Globus pallidus (tissue), 1 donor: ENCODE measurements at regions not wholly inside any gene's neighbourhood (a gene's known extent, or its start where the extent isn't known, plus 50 kb on each side); places are given as distances from the start of the nearest gene placed in this dataset.

Experiments used
- DNase-seq: peaks from one replicate; pipeline ENCODE4 v3.0.0-alpha.2; 2015; ENCODE audit warnings: low spot score

- peak; percentile 11 for DNase-seq
These were observed 1158.5 kb downstream of the PCDH9 start for GRCh38 chr13:66071608-66072007.

GRCh38 chr13:66071029-66071428 lies 1159.1 kb downstream of the PCDH9 start:
- peak; percentile 2 for DNase-seq

DNA sequence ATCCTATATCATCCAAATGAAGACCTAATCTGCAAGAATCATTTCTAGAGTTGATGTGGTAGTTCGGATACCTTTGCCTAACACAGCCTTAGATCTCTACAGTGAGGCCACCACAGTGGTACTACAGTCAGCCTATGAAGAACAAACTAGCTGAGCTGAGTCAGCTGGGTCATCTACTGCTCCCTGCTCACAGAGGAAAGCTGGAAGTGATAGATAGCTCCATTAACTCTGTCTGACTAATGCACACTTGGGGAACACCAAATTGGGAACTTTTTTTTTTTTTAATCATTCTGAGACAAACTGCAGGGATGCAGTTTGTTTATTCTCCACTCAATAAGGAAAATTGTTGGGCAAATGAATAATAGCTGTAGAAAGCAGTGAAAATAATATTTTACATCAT lies 1160.6 kb downstream of the PCDH9 start:
- no peak for DNase-seq

DNA sequence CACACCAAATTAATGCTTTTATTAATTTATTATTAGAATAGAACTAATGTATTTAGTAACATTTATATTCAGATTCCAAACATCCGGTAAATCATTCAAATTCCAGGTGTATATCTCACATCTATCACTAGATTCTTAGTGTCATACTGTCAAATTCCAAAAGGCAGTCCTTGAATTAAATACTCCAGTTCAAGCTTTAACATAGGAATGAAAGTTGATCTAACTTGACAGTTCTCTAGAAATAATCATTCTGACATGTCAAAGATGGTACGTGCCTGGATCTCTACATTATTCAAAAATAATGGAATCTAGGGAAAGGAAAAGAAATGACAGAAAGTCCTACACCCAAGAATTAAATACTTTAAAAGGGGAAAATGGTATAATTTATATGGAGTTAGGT lies 1161.5 kb downstream of the PCDH9 start:
- DNase-seq = no peak

GRCh38 chr13:66048888-66049287 lies 1181.2 kb downstream of the PCDH9 start:
- DNase-seq = no peak

- no peak for DNase-seq
These were observed 1189.6 kb downstream of the PCDH9 start for GRCh38 chr13:66040506-66040905.

- no peak for DNase-seq
These were observed 1193.0 kb downstream of the PCDH9 start for GRCh38 chr13:66037096-66037495.

GRCh38 chr13:66036636-66037035 lies 1193.5 kb downstream of the PCDH9 start:
- no peak for DNase-seq

- no peak for DNase-seq
These were observed 1194.0 kb downstream of the PCDH9 start for GRCh38 chr13:66036024-66036614.

DNA sequence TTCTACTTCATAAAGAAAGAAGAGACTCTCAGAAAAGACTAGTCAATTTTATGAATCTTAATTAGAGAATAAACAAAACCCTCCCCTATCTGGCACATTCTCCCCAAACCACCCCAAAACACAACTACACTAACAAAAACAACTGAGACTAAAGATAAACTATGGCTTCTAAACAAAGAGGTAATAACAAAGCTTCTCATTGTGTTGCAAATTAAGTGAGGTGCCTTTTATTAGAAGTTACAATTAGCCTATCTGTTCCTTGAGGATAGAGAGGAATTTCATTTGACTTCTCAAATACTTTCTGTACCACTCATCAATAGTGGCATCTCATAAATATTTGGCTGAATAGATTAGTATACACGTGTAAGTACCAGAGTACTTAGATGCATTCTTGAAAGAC lies 1196.2 kb downstream of the PCDH9 start:
- DNase-seq = no peak

DNA sequence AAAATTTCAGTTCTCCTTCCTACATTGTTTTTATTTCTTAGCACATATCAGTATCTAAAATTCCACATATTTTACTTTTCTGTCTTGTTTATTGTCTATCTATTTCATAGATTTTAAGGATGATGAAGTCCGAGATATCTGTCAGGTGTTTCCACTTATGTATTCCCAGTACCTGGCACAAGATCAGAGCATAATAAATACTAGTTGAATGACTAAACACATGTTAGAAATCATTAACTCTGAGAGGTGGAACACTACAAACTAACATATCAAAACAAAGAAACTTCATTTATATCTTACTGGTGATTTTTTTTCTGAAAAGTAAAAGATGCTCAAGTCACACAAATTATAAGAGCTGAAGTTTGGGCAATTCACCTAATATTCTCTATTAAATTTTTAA lies 1208.3 kb downstream of the PCDH9 start:
- DNase-seq = no peak

DNA sequence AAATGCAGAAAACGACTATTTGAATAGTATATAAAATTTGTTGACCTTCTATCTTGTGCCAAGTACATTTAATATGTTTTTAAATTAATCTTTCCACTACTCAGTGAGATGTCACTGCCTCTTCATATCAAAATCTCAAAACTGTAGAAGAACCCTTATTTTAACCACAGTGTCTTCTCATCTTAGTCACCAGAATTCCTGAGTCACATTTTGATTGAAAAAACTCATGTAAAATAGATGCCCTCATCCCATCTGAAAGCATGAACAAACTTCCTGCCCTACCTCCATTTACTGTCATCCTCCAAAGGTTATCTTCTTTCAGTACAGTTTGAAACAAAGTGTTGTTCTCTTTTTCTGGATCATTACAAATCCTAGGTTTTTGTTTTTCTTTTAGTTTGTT lies 1215.4 kb downstream of the PCDH9 start:
- DNase-seq = no peak

DNA sequence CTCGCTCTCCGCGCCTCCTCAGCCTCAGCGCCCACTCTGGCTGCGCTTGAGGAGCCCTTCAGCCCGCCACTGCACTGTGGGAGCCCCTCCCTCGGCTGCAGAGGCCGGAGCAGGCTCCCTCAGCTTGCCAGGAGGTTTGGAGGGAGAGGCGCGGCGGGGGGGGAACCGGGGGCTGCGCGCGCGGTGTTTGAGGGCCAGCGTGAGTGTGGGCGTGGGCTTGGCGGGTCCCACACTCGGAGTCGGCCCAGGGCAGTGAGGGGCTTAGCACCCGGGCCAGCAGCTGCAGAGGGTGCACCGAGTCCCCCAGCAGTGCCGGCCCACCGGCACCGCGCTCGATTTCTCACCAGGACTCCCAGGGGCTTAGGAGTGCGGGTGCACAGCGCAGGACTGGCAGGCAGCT lies 1220.9 kb downstream of the PCDH9 start:
- DNase-seq = no peak

DNA sequence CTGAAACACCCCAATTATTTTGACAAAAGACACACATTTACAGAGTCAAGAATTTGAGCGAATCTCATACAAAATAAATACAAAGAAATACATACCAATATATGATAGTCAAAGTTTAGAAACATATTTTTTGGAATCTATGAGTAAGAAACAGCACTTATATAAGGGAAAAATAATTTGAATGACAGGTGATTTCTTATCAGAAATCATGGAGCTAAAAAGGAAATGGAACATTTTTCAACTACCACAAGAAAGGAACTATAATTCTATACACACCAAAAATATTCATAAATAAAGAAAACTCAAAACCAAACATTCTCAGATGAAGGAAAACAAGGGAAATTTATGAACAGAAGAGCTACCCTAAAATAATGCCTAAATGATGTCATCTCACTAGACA lies 1226.6 kb downstream of the PCDH9 start:
- DNase-seq = no peak

GRCh38 chr13:66001140-66001539 lies 1229.0 kb downstream of the PCDH9 start:
- DNase-seq = no peak

- DNase-seq = no peak
These were observed 1230.7 kb downstream of the PCDH9 start for GRCh38 chr13:65999411-65999810.

DNA sequence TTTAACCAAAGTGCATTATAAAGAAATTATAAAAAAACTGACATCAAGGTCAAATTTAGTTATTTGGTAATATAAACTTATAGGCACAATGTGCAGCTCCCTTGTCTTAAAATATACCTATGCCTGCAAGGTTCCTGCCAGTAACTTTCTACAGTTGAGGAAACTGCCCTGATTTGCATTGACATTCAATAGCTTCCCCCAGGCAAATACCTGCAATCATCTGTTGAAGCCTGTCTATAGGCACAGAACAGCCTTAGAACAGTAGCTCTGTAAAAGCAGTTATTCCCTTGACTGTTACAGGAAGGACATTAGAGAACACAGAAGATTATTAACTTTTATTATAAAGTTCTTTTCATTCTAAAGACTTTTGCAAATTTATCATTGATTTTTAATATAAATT lies 1239.5 kb downstream of the PCDH9 start:
- no peak for DNase-seq

GRCh38 chr13:65985612-65986011 lies 1244.5 kb downstream of the PCDH9 start:
- no peak for DNase-seq

GRCh38 chr13:65977525-65977924 lies 1252.6 kb downstream of the PCDH9 start:
- no peak for DNase-seq

- DNase-seq = no peak
These were observed 1258.6 kb downstream of the PCDH9 start for GRCh38 chr13:65971541-65971940.

DNA sequence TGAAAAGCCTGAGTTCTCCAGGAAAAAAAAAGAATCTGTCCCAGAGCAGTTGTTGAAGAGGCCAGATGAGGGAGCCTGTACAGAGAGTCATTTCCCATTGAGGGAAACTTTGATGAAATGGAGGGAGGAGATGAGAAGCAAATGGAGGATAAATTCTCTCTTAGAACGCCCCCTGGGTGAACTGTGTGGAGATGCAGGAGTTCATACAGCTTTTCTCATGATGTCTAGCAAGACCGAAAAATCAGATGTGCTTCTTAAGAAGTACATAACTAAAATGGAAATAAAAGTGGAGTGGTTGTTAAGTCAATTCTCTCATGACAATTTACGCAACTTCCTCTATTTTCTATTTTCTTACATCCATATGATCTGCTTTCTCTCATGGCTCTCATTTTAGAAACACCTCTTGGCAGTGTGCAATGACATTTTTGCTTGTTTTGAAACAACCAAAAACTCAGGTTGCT lies 1263.1 kb downstream of the PCDH9 start:
- DNase-seq = peak; percentile 48

DNA sequence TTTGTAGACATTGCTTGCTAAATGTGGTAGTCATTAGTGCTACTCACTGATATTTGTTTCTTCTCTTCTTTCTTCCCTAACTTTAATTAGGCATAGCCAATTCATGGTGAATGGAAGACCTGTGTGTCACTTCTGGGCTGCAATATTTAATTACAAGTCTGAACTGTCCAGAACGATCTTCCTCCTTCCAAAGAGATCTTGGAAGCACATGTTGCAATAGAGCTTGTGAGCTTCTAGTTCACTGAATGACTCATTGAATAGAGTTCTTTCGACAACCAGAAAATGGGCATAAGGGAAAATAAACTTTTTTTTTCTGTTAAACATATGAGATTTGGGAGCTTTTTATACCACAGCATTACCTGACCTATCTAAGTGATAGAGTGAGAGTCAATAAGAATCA lies 1264.6 kb downstream of the PCDH9 start:
- DNase-seq = no peak

- DNase-seq = no peak
These were observed 1265.5 kb downstream of the PCDH9 start for GRCh38 chr13:65964672-65965071.

GRCh38 chr13:65959305-65959704 lies 1270.8 kb downstream of the PCDH9 start:
- no peak for DNase-seq

GRCh38 chr13:65946387-65946786 lies 1283.7 kb downstream of the PCDH9 start:
- no peak for DNase-seq
